ENCODE measurements at regions not wholly inside any gene's neighbourhood (a gene's known extent, or its start where the extent isn't known, plus 50 kb on each side); places are given as distances from the start of the nearest gene placed in this dataset.

DNA sequence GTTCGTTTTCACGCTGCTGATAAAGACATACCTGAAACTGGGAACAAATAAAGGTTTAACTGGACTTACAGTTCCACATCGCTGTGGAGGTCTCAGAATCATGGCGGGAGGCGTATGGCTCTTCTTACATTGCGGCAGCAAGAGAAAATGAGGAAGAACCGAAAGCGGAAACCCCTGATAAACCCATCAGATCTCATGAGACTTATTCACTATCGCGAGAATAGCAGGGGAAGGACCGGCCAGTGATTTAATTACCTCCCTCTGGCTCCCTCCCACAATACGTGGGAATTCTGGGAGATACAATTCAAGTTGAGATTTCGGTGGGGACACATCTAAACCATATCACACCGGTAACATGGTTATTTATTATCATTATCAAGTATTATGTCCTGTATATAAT lies 2204.5 kb downstream of the ARAP2 start:
- no peak for DNase-seq (ENCODE audit: low spot score)

DNA sequence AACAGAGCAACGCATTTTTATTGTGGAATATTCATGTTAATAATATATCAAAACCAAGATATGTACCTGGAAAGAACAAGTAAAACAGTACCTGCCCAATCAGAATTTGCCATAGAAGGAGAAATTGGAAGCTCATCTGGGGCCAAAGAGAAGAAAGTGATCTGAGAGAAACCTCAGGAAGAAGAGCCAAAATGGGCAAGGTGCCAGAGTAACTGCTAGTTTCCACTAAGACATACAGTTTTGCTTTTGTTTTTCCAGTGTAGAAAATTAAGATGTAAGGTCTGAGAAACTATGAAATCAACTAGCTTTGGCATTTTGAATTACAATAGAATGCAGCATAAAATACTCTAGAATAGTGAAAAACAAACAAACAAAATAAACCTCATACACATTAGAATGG lies 2201.2 kb downstream of the ARAP2 start:
- no peak for DNase-seq (ENCODE audit: low spot score)

DNA sequence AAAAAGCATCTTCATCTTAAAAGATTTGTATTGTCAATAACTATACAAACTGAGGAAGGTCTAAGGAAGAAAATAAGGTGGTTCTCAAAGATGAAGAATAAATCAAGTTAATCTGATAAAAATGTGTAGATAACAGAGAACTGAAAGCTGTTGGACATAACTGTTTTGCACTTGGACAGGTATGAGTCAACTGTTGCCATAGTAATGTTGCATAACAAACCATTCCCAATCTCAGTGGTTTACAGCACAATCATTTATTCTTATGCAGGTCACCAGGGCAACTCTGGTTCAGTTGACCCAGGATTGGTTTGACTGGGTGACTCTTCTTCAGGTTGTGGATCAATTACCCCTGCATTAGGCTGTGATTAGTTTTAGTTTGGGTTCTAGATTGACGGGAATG lies 2197.7 kb downstream of the ARAP2 start:
- DNase-seq (ENCODE audit: low spot score), result no peak

DNA sequence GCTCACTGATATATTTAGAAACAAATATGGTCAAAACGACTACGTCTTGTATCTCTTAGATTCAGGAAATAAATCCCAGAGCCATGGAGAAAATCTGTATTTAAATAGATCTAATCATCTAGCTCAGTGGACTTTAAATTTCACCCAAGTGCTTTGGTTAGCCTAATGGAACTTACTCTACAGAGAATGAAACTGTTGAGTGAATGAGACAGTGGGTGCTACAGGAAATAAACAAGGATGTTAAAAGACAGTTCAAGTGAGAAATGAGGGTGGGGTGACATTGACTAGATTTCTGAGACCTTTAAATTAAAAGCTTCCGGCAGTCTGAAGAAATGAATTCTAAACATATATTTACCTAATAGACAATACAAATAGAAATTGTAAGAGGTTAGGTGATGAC lies 2197.0 kb downstream of the ARAP2 start:
- DNase-seq (ENCODE audit: low spot score), result no peak

DNA sequence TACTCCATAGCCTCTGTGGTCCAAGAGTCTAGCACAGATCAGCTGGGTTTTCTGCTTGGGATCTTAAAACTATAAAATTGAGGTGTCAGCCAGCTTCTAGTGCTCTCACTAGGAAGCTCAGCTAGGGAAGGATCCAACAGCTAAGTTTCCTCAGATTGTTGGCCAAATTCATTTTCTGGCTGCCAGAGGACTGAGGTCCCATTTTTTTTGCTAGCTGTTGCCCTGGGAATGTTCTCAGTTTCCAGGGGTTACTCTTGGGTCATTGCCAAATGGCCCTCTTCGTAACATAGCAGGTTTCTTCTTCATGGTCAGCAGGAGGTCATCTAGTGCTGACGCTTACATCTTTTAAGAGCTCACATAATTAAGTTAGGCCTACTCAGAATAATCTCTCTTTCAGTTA lies 2178.2 kb downstream of the ARAP2 start:
- no peak for DNase-seq (ENCODE audit: low spot score)

DNA sequence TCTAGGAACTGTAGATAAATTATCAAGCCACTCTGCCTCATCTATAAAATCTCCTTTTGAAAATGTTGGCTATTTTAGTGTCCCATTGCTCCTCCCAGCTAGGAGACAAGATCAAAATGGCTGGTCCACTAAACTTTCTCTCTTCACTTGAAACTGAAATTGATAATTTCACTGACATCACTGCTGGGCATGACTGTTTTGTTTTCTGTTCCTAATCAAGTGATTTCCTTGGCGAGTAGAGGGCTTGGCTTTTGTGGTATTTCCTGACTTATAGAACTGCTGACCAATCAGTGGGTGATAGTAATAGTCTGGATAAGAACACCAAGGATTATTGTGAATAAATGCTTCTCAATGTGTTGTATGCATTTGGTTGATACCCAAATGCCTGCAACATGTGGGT lies 2152.9 kb downstream of the ARAP2 start:
- no peak for DNase-seq (ENCODE audit: low spot score)

DNA sequence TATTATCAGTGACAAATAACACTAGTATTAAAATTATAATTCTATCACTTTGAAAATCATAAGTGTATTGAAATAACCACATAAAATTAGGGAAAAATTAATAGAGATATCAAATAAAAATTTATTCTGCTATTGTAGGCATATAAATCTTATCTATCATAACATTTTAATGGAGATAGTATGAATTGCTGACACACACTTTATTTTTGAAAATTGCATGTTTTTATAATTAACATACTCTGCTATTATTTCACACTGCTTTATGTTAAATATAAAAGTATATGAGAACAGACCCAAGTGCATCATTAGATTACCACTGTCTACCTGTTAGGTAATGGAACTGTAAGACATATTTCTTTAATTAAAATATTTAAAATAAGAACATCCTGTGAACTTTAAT lies 2150.2 kb downstream of the ARAP2 start:
- DNase-seq (ENCODE audit: low spot score), result no peak

DNA sequence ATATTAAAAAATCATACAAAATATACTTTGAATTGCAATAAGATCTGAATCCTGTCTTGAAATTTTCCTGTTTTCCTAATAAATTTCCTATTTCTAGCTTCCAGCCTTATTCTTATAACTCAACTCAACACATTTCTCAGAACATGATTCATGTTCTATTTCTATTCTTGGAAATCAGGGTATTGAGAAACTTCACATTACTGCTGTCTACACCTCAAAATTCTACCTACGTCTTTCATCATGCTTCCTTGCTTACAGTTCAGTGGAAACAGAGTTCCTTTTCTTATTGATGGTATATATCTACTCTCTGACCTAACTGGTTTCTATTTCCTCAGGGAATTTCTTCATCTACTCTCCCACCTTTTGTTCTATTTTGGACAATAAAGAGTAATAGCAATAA lies 2139.0 kb downstream of the ARAP2 start:
- DNase-seq (ENCODE audit: low spot score), result no peak

DNA sequence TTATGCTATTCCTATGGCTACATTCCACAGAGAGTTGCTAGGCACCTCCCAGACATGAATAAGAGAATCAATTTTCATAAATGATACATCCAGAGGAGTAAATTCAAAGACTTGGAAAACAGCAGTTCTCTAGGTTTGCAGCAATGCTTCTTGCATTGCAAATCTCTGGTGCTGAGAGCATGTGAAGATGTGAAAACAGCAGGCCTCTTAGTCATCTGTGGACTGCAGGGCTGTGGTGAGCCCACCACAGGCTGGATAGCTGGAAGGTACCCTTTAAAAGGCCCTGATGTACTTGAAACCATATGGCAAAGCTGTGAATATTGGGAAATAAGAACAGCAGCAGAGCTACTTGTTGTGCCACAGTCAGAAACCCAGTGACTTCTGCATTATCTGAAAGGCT lies 2135.9 kb downstream of the ARAP2 start:
- no peak for DNase-seq (ENCODE audit: low spot score)

DNA sequence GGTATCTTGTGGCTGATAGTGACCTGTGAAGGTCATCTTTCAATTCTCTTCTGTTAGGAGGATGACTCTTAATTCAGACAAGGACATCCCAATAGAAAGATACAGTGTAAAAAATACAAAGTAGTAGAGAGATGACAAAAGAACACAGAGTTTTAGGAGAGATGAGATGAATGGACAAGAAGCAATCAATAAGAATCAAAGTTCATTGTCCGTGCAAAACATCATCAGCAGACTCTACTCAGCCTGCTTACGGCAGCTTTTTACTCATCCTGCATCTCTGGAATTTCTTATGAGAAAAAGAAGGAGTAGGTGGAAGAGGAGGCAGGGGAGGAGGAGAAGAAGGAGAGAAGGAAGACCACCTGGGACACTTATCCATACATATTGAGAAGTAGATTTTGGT lies 2131.7 kb downstream of the ARAP2 start:
- no peak for DNase-seq (ENCODE audit: low spot score)

DNA sequence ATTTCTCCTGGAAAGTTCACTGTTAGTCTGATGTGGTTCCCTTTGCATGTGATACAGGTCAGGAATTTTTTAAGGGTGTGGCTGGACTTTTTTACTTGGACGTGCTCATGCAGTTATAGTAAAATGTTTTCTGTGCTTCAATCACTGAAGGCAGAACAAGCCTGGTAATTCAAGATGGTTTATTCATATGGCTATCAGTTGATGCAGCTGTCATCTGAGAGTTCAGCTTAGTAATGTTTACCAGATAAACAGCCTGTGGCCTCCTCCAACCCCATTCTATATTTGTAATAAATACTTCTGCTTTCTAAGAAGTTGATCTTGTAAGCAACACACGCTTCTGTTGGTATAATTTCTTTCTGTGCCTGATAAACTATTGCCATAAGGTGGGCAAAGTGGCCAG lies 2105.9 kb downstream of the ARAP2 start:
- DNase-seq (ENCODE audit: low spot score), result no peak

DNA sequence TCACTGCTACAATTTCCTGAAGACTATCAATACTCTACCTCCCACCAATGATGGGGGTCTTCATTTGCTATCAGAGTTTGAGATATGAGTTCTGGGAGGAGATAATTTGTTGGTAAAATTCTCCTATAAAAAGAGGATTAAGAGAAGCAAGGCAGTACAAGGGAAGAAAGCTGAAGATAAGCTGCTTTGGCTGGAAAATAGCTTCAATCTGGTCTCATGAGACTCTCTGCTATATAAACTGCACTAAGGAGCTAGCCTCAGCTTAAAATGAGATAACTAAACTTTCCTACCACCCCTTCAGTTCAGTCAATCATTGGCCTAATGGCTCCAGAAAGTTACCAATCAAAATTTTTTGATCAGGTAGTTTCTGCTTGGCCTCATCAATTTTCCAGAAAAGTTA lies 2105.0 kb downstream of the ARAP2 start:
- DNase-seq (ENCODE audit: low spot score), result no peak

DNA sequence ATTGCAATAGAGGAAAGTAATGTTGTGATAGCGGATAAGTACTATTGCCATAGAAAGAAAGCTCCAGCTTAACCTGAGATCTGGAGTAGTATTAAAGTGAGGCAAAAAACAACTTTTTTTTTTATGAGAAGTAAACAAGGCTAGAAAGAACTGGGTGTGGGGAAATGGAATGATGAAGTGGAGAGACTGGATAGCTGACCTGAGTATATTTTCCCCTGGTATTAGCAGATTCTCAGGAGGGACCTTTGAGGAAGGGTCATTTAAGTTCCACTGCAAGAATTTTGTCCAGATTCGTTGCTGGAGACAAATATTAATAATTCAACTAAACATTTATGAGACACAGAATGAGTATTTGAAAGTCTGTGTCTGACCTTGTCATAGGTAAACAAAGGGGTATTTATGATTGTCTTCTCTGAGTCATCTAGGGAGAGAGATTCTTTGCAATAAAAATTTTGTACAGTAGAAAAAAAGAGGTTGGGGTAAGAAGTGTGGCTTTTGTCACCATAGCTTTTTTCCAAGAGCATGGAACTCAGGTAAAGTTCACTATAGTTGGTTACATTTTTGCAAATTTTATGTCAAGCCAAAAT lies 2095.9 kb downstream of the ARAP2 start:
- DNase-seq (ENCODE audit: low spot score), result no peak

DNA sequence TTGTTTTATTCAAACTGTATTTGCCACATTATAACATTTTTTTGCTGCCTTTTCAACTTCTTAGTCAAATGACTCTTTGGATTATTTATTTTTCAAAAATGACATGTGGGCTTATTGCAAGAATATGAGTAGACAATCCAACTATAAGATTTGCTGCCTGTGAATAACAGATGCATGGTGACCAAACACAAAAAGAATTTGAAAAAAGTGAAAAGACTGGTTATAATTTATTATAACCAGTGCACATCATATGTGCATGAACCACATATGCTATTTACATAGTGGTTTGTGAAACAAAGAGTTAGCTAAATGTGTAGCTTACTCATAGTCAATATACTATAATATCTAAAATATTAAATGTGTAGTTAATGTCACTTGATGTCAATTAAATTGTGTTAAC lies 2086.8 kb downstream of the ARAP2 start:
- DNase-seq (ENCODE audit: low spot score), result no peak

DNA sequence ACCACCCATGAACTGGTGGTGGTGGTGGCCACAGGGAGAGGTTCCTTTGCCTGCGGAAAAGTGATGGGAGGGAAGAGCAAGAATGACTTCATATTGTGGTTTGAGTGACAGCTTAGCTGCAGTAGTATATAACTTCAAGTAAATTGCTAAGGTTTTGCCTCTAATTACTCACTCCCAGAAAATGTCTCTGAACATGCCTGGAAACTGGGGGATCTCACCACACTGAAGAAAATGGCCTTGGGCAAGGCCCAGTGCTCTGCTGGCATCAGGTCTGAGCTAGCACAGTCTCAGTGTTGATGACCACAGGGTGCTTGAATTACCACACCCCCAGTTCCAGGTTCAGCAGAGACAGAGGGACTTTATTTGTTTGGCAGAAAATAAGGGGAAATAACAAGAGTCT lies 2085.4 kb downstream of the ARAP2 start:
- DNase-seq (ENCODE audit: low spot score), result no peak

DNA sequence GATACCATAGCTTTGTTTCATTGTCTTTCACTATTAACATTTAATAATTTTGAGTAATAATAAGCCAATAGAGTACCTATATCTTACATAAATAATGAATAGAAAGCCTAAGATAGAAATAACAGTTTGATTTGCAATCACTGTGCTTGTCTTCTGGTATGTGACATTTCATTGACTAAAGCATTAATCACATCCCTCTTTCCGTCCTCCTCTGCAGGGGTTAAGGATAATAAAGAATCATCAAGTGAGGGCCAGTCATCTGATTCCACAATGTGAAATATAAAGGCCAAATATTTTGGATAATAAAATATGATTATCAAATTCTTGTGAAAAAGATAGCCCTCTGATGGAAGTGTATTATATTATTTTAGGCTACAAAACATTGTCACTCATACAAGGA lies 2073.4 kb downstream of the ARAP2 start:
- DNase-seq (ENCODE audit: low spot score), result no peak

DNA sequence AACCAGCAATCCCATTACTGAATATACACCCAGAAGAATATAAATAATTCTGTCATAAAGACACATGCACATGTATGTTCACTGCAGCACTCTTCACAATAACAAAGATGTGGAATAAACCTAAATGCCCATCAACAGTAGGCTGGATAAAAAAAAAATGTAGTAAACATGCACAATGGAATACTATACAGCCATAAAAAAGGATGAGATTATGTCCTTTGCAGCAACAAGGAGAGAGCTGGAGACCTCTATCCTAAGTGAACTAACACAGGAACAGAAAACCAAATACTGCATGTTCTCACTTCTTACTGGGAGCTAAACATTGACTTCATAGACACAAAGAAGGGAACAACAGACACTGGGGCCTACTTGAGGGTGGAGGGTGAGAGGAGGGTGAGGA lies 2067.7 kb downstream of the ARAP2 start:
- no peak for DNase-seq (ENCODE audit: low spot score)

DNA sequence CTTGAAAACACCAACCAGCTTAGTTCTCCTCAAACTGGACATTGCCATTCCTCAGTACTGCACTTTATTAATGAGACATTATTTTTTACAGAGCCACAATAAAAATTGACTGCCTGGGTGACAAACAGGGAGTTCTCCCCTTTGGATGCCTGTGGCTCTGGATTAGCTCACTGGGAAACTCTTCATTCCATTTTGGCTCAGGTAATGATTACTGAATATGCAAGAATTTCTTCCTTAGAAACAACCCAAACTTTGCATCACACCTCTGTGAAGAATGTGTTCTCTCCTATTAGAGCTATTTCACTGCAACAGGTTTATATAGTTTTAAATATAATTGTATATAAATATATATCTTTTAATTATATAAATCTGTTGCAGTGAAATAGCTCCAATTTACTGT lies 2065.8 kb downstream of the ARAP2 start:
- DNase-seq (ENCODE audit: low spot score), result no peak

DNA sequence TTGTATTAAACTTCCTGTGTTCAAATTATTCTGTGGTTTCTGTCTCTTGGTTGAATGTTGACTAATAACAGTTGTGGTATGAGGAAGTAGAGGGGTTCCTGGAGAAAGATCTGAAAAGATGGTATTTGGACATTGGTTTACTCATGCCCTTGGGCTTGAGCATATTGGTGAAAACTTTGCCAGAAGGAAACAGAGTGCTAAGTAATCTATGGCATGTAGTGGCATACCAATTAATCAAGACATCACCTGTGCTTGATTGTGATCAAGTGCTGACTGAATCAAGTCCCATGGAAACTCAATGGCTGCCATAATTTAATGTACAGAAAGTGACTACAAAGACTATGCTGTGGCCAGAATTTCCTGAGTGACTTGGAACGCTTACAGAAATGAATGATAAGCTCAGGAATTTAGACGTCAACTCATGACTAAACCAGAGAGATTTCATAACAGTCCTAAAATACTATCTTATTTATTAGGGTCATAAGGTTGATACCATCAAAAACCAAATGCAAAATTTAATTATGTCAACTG lies 2062.9 kb downstream of the ARAP2 start:
- no peak for DNase-seq (ENCODE audit: low spot score)

DNA sequence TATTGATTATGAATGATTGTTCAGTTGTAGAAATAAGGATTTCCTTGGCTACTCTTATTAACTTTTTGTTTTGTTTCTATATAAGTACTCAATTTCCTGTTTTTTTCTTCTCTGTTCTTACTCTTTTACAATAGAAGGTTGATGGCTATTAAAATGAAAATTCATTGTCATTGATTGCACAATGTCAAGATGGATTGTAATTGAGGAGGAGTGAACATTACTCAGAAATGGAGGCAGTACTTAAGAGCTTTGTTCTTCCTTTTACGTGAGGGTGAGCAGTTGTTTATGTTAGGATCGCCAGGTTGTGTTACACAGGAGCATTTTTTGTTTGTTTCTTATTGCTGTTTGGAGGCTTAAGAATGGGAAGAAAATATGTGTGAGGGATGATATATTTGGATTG lies 2062.4 kb downstream of the ARAP2 start:
- DNase-seq (ENCODE audit: low spot score), result no peak

DNA sequence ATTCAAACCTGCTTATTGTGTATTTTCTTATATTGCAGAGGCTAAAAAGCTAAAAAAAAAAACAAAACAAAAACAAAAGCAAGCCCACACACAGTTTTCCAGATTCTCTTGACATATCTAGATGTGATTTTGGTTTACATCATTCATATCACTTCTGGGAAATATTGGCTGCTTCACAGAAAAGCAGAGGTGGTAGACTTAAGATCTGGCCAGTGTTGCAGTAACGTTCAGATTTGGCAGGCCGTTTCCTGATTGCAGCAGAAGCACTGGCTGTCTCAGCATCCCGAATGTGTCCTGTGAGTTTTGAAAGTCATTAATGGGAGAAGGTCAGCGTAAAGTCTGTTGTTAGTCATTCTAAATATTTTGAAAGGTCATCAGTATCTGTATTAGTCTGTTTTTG lies 2062.0 kb downstream of the ARAP2 start:
- no peak for DNase-seq (ENCODE audit: low spot score)

DNA sequence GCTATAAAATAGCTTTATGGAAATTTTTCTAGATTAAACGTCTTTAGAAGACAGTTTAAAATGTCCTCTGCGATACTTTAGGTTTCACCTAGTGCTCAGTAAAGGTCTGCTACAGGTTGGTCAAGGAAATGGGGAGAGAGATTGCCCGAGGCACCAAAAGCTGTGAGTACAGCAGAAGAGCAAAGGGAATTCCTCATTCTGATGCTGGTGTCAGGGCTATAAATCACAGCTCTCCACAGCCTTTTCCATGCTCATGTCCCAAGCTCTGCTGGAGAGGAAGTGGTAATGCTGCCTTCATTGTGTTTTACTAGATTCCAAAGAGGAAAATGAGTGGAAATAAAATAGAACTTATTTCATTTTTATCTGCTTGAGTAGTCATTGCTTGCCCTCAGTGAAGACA lies 2060.4 kb downstream of the ARAP2 start:
- no peak for DNase-seq (ENCODE audit: low spot score)

DNA sequence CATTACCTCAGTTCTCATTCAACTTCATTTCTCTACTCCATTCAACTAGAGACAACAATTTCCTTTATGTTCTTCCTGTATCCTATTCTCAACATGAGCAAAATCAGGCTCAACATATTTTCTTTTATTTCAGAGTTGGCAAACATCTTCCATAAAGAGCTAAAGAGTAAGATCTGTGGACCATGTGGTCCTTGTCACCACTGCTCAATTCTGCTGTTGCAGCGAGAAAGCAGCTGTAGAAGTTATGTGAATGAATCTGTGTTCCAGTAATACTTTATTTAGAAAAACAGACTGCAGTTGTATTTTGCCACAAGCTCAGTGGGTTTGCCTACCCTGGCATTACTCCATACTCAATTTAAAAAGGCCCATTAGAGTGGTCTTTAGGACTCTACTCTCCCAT lies 2057.3 kb downstream of the ARAP2 start:
- no peak for DNase-seq (ENCODE audit: low spot score)

DNA sequence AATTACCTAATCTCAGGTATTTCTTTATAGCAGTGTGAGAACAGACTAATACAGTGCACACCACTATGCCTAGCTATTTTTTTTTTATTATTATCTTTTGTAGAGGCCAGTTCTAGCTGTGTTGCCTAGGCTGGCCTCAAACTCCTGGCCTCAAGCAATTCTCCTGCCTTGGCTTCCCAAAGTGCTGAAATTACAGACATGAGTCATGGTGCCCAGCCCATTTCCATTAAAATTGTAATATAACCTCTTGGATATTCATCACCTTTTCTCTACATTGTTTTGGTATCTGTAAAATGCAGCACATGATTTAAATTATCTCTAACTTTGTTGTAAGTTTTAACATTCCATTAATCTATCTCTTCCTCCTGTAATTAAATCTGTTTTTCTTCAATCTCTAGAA lies 2052.9 kb downstream of the ARAP2 start:
- no peak for DNase-seq (ENCODE audit: low spot score)
